HUDEP-2 (cell line): ENCODE measurements at regions not wholly inside any gene's neighbourhood (a gene's known extent, or its start where the extent isn't known, plus 50 kb on each side); places are given as distances from the start of the nearest gene placed in this dataset.
"Not testable (repeated sequence)": the region's sequence is repeated elsewhere in the genome, so short reads cannot be mapped to it uniquely, and the experiment has no call there.

Source experiments
- DNase-seq, 76 experiments: peaks; one replicate each; lab custom pipeline; 2025; ENCODE audit not compliant: unreplicated experiment in 76 of 76; lab: John Stamatoyannopoulos, UW

- no peak for DNase-seq
These were observed 139.4 kb upstream of the SERTAD2 start for GRCh38 chr2:64792995-64793639.

- DNase-seq, result no peak
These were observed 140.0 kb upstream of the SERTAD2 start for GRCh38 chr2:64793701-64794100.

GRCh38 chr2:64794426-64794995 is 140.8 kb upstream of the SERTAD2 start:
- DNase-seq, result no peak

- no peak for DNase-seq
These were observed 141.4 kb upstream of the SERTAD2 start for GRCh38 chr2:64795024-64795592.

GRCh38 chr2:64796926-64797325 is 143.2 kb upstream of the SERTAD2 start:
- no peak for DNase-seq

- DNase-seq, result no peak
These were observed 144.3 kb upstream of the SERTAD2 start for GRCh38 chr2:64797881-64798575.

GRCh38 chr2:64799592-64800252 is 146.0 kb upstream of the SERTAD2 start:
- DNase-seq, result no peak

GRCh38 chr2:64803776-64804175 is 150.1 kb upstream of the SERTAD2 start:
- no peak for DNase-seq

GRCh38 chr2:64804651-64805050 is 150.9 kb upstream of the SERTAD2 start:
- DNase-seq, result no peak

- DNase-seq, result peak in 6 of 76 experiments; percentile 9 to 40 (median 14)
These were observed 153.7 kb upstream of the SERTAD2 start for GRCh38 chr2:64807417-64807816.

GRCh38 chr2:64808092-64808491 is 154.4 kb upstream of the SERTAD2 start:
- no peak for DNase-seq

- DNase-seq, result no peak
These were observed 155.0 kb upstream of the SERTAD2 start for GRCh38 chr2:64808754-64809153.

- no peak for DNase-seq
These were observed 155.5 kb upstream of the SERTAD2 start for GRCh38 chr2:64809216-64809615.

- DNase-seq, result no peak
These were observed 158.6 kb upstream of the SERTAD2 start for GRCh38 chr2:64812285-64812684.

- no peak for DNase-seq
These were observed 160.3 kb upstream of the SERTAD2 start for GRCh38 chr2:64814007-64814406.

GRCh38 chr2:64816526-64816925 is 162.8 kb upstream of the SERTAD2 start:
- not testable (repeated sequence) for DNase-seq

- DNase-seq, result no peak
These were observed 163.7 kb upstream of the SERTAD2 start for GRCh38 chr2:64817453-64817852.

- DNase-seq, result no peak
These were observed 164.9 kb upstream of the SERTAD2 start for GRCh38 chr2:64818664-64819060.

- no peak for DNase-seq
These were observed 165.6 kb upstream of the SERTAD2 start for GRCh38 chr2:64819361-64819760.

- DNase-seq, result no peak
These were observed 166.3 kb upstream of the SERTAD2 start for GRCh38 chr2:64819774-64820688.
